ENCODE measurements at regions not wholly inside any gene's neighbourhood (a gene's known extent, or its start where the extent isn't known, plus 50 kb on each side); places are given as distances from the start of the nearest gene placed in this dataset.
"Not testable (repeated sequence)": the region's sequence is repeated elsewhere in the genome, so short reads cannot be mapped to it uniquely, and the experiment has no call there.

DNA sequence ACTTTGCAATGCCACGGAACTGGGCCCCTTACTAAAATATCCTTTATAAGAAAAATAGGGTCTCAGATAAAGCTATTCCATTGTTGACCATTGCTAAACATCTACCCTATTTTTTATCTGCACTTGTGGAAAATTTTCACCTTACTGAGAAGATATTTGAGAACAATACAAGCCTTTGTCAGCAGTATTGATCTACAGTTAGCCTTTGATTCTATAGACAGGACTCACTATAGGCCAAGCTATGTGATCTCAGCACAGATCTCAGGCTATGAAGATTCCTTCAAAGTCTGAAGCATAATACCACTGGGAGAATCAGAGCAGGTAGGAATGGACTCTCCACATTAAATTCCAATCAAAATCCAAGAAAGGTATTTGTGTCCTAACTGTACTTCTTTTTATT is 1099.7 kb downstream of the DIAPH3 start:
- Histone ChIP-seq H4K91ac (ENCODE audit: insufficient read length, low read depth, low read length) (no peak overlapping the region), H3K23ac (ENCODE audit: insufficient read length, low read depth, low read length) (no peak overlapping the region), H3K4me2 (ENCODE audit: insufficient read depth, insufficient read length, low read length) (no peak overlapping the region), H3K4me1 (ENCODE audit: insufficient read depth, low read length) (no peaks in the 10 kb centered on the region), H3K79me2 (ENCODE audit: insufficient read depth, low read length) (no peaks in the 10 kb centered on the region), H3K27ac (ENCODE audit: insufficient read length, low read depth, low read length) (no peak overlapping the region), H3K9me3 (ENCODE audit: control insufficient read depth, low read depth, low read length) (no peaks in the 10 kb centered on the region), H4K5ac (ENCODE audit: insufficient read length, low read depth, low read length) (no peak overlapping the region), H2AK5ac (ENCODE audit: insufficient read length, low read length) (no peak overlapping the region), H3K14ac (ENCODE audit: insufficient read depth, low read length) (no peak overlapping the region), H2AFZ (ENCODE audit: low read length) (no peak overlapping the region), H4K8ac (replicated peaks; ENCODE audit: insufficient read length, low read depth, low read length) (no peak overlapping the region), H3K27me3 (ENCODE audit: insufficient read depth, low read length) (no peaks in the 10 kb centered on the region), H3K56ac (ENCODE audit: insufficient read length, low read depth, low read length) (no peak overlapping the region), H3K23me2 (ENCODE audit: insufficient read length, low read depth, low read length, poor library complexity, severe bottlenecking) (no peaks in the 10 kb centered on the region), H2BK20ac (ENCODE audit: low read depth, low read length, poor library complexity, severe bottlenecking) (no peak overlapping the region), H3T11ph (ENCODE audit: low read length) (no peak overlapping the region), H3K9ac (ENCODE audit: extremely low read depth, insufficient read length, low read length) (no peak overlapping the region), H2BK120ac (ENCODE audit: low read depth, low read length, poor library complexity, severe bottlenecking) (no peak overlapping the region), H3K18ac (ENCODE audit: insufficient read length, low read depth, low read length) (no peak overlapping the region), H2BK12ac (ENCODE audit: insufficient read length, low read depth, low read length) (no peak overlapping the region), H2BK15ac (ENCODE audit: low read depth, low read length) (no peak overlapping the region), H4K20me1 (ENCODE audit: control insufficient read depth, insufficient read depth, insufficient read length) (no peaks in the 10 kb centered on the region), H3K4ac (ENCODE audit: low read depth, low read length) (no peak overlapping the region), H2BK5ac (ENCODE audit: insufficient read length, low read length) (no peak overlapping the region), H3K79me1 (ENCODE audit: insufficient read depth, low read depth, low read length, poor library complexity, severe bottlenecking) (no peaks in the 10 kb centered on the region)
- Mint-ChIP-seq H3K27ac (no peak overlapping the region), H3K4me1 (no peaks in the 10 kb centered on the region), H3K4me3 (no peak overlapping the region), H3K27me3 (ENCODE audit: low read depth) (no peaks in the 10 kb centered on the region), H3K36me3 (ENCODE audit: insufficient read depth in 1 of 3, low read depth in 3 of 3) (no peaks in the 10 kb centered on the region), H3K9me3 (no peaks in the 10 kb centered on the region)
- no peak for DNase-seq
- no CpG with 5 or more reads among the region's 1 CpG for WGBS (ENCODE audit: extremely low coverage, insufficient read length, low lambda C conversion rate)
- TF ChIP-seq, protein P1, sequence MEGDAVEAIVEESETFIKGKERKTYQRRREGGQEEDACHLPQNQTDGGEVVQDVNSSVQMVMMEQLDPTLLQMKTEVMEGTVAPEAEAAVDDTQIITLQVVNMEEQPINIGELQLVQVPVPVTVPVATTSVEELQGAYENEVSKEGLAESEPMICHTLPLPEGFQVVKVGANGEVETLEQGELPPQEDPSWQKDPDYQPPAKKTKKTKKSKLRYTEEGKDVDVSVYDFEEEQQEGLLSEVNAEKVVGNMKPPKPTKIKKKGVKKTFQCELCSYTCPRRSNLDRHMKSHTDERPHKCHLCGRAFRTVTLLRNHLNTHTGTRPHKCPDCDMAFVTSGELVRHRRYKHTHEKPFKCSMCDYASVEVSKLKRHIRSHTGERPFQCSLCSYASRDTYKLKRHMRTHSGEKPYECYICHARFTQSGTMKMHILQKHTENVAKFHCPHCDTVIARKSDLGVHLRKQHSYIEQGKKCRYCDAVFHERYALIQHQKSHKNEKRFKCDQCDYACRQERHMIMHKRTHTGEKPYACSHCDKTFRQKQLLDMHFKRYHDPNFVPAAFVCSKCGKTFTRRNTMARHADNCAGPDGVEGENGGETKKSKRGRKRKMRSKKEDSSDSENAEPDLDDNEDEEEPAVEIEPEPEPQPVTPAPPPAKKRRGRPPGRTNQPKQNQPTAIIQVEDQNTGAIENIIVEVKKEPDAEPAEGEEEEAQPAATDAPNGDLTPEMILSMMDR (conservative IDR thresholded peaks at IDR 0.05), result no peak

- H2BK20ac ChIP-seq (ENCODE audit: low read depth, low read length, poor library complexity, severe bottlenecking); H3K27ac Mint-ChIP-seq; H3T11ph ChIP-seq (ENCODE audit: low read length); H3K27ac ChIP-seq (ENCODE audit: insufficient read length, low read depth, low read length); H2AFZ ChIP-seq (ENCODE audit: low read length); H3K4ac ChIP-seq (ENCODE audit: low read depth, low read length); H4K91ac ChIP-seq (ENCODE audit: insufficient read length, low read depth, low read length); H2BK12ac ChIP-seq (ENCODE audit: insufficient read length, low read depth, low read length); H2BK15ac ChIP-seq (ENCODE audit: low read depth, low read length); H2AK5ac ChIP-seq (ENCODE audit: insufficient read length, low read length); H3K4me1 Mint-ChIP-seq; H3K14ac ChIP-seq (ENCODE audit: insufficient read depth, low read length); H4K5ac ChIP-seq (ENCODE audit: insufficient read length, low read depth, low read length); H3K79me2 ChIP-seq (ENCODE audit: insufficient read depth, low read length); H3K27me3 Mint-ChIP-seq (ENCODE audit: low read depth); H2BK5ac ChIP-seq (ENCODE audit: insufficient read length, low read length); H3K4me3 Mint-ChIP-seq; H3K9me3 ChIP-seq (ENCODE audit: control insufficient read depth, low read depth, low read length); H4K8ac ChIP-seq (replicated peaks; ENCODE audit: insufficient read length, low read depth, low read length); H2BK120ac ChIP-seq (ENCODE audit: low read depth, low read length, poor library complexity, severe bottlenecking); H3K23ac ChIP-seq (ENCODE audit: insufficient read length, low read depth, low read length); H3K4me2 ChIP-seq (ENCODE audit: insufficient read depth, insufficient read length, low read length); DNase-seq; H3K23me2 ChIP-seq (ENCODE audit: insufficient read length, low read depth, low read length, poor library complexity, severe bottlenecking); H3K18ac ChIP-seq (ENCODE audit: insufficient read length, low read depth, low read length); H3K79me1 ChIP-seq (ENCODE audit: insufficient read depth, low read depth, low read length, poor library complexity, severe bottlenecking); H3K27me3 ChIP-seq (ENCODE audit: insufficient read depth, low read length); H3K9ac ChIP-seq (ENCODE audit: extremely low read depth, insufficient read length, low read length); H3K56ac ChIP-seq (ENCODE audit: insufficient read length, low read depth, low read length); H4K20me1 ChIP-seq (ENCODE audit: control insufficient read depth, insufficient read depth, insufficient read length); H3K4me1 ChIP-seq (ENCODE audit: insufficient read depth, low read length): not testable (repeated sequence)
- Mint-ChIP-seq H3K9me3 (peaks cover 27 to 36% of the 10 kb centered on the region in 2 experiments), H3K36me3 (ENCODE audit: insufficient read depth in 1 of 3, low read depth in 3 of 3) (peaks cover 20 to 29% (median 23%) of the 10 kb centered on the region in 3 experiments)
These were observed 1087.3 kb downstream of the DIAPH3 start for GRCh38 chr13:59076386-59076785.
